CD14-positive monocyte (primary cell): ENCODE measurements at regions not wholly inside any gene's neighbourhood (a gene's known extent, or its start where the extent isn't known, plus 50 kb on each side); places are given as distances from the start of the nearest gene placed in this dataset.

Experiments used
- DNase-seq, 3 donors: peaks; one replicate each; pipeline ENCODE4 v3.0.0-alpha.2; 2011 to 2022
- H2AFZ ChIP-seq: 2 replicates; pipeline ENCODE4 v1.6.0; 2012; ENCODE audit warnings: mild to moderate bottlenecking, low read depth, low read length, inconsistent platforms; ENCODE audit not compliant: insufficient read depth, poor library complexity, severe bottlenecking
- H3K27ac ChIP-seq, 2 donors: 1 replicate in 1 of 2; 2 replicates in 1 of 2; pipeline ENCODE4 v1.5.1; 2012 to 2013; ENCODE audit warnings: low read length in 2 of 2, control low read depth in 1 of 2, inconsistent platforms in 1 of 2, low read depth in 1 of 2, mild to moderate bottlenecking in 1 of 2
- H3K27me3 ChIP-seq, 2 donors: one replicate each; pipeline versions ENCODE4 v1.6.0 to v1.6.1; 2011 to 2013; ENCODE audit warnings: low read length in 2 of 2; ENCODE audit not compliant: control insufficient read depth in 2 of 2, insufficient read depth in 2 of 2
- H3K36me3 ChIP-seq, 2 donors: replicated peaks in 1 of 2; 1 replicate in 1 of 2; 2 replicates in 1 of 2; pipeline versions ENCODE4 v1.5.1 to v1.6.1; 2012 to 2013; ENCODE audit warnings: low read length in 2 of 2, control low read depth in 1 of 2, inconsistent platforms in 1 of 2, mild to moderate bottlenecking in 1 of 2; ENCODE audit not compliant: insufficient read depth in 2 of 2, control insufficient read depth in 1 of 2
- H3K4me1 ChIP-seq, 2 donors: 1 replicate in 1 of 2; 2 replicates in 1 of 2; pipeline versions ENCODE4 v1.5.1 to v1.6.1; 2012 to 2013; ENCODE audit warnings: low read length in 2 of 2, control low read depth in 1 of 2, inconsistent platforms in 1 of 2, mild to moderate bottlenecking in 1 of 2, moderate library complexity in 1 of 2; ENCODE audit not compliant: insufficient read depth in 2 of 2, control insufficient read depth in 1 of 2
- H3K4me2 ChIP-seq: replicated peaks from 2 replicates; pipeline ENCODE3; 2012; ENCODE audit warnings: low read length, moderate library complexity, mild to moderate bottlenecking; ENCODE audit not compliant: poor library complexity, severe bottlenecking; ENCODE audit errors: extremely low read depth
- H3K4me3 ChIP-seq, 3 experiments: fragments of 200-600 bp in 1 of 3; sonication (generic) in 1 of 3; replicated peaks in 1 of 3; 1 replicate in 2 of 3; 2 replicates in 1 of 3; pipeline ENCODE4 v1.5.1; 2011 to 2013; ENCODE audit warnings: low read length in 3 of 3, mild to moderate bottlenecking in 3 of 3, control low read depth in 2 of 3, low read depth in 2 of 3, inconsistent platforms in 1 of 3, moderate library complexity in 1 of 3
- H3K79me2 ChIP-seq: 2 replicates; pipeline ENCODE4 v1.6.0; 2012; ENCODE audit warnings: mild to moderate bottlenecking, control low read depth, inconsistent platforms, low read length, moderate library complexity; ENCODE audit not compliant: insufficient read depth
- H3K9ac ChIP-seq: 2 replicates; pipeline ENCODE4 v1.6.0; 2017; ENCODE audit warnings: low read length, mild to moderate bottlenecking; ENCODE audit not compliant: insufficient read depth, poor library complexity, severe bottlenecking
- H3K9me3 ChIP-seq, 2 donors: replicated peaks in 1 of 2; 1 replicate in 1 of 2; 2 replicates in 1 of 2; pipeline versions ENCODE4 v1.5.1 to v1.6.1; 2012 to 2013; ENCODE audit warnings: low read length in 2 of 2, control low read depth in 1 of 2; ENCODE audit not compliant: control insufficient read depth in 1 of 2, insufficient read depth in 1 of 2
- H4K20me1 ChIP-seq: 2 replicates; pipeline ENCODE4 v1.6.0; 2012; ENCODE audit warnings: mild to moderate bottlenecking, low read length, control low read depth, moderate library complexity; ENCODE audit not compliant: insufficient read depth
- H3K27ac Mint-ChIP-seq, 7 donors: one replicate each; pipeline ENCODE4 v1.8.0; 2020; ENCODE audit warnings: mild to moderate bottlenecking in 7 of 7, mixed read lengths in 7 of 7, moderate library complexity in 6 of 7, inconsistent platforms in 2 of 7
- H3K27me3 Mint-ChIP-seq, 3 donors: one replicate each; pipeline ENCODE4 v1.8.0; 2021 to 2022; ENCODE audit warnings: low read depth in 3 of 3, mild to moderate bottlenecking in 3 of 3, mixed read lengths in 3 of 3, moderate library complexity in 3 of 3, inconsistent platforms in 1 of 3
- H3K36me3 Mint-ChIP-seq, 2 donors: one replicate each; pipeline ENCODE4 v1.8.0; 2020; ENCODE audit warnings: mixed read lengths in 2 of 2, inconsistent platforms in 1 of 2, mild to moderate bottlenecking in 1 of 2
- H3K4me1 Mint-ChIP-seq: one replicate; pipeline ENCODE4 v1.8.0; 2020; ENCODE audit warnings: mild to moderate bottlenecking, mixed read lengths
- H3K4me3 Mint-ChIP-seq, 2 donors: one replicate each; pipeline ENCODE4 v1.8.0; 2020; ENCODE audit warnings: mild to moderate bottlenecking in 2 of 2, mixed read lengths in 2 of 2, moderate library complexity in 1 of 2
- H3K9me3 Mint-ChIP-seq, 7 donors: one replicate each; pipeline ENCODE4 v1.8.0; 2020 to 2022; ENCODE audit warnings: mixed read lengths in 7 of 7, mild to moderate bottlenecking in 6 of 7, moderate library complexity in 6 of 7, inconsistent platforms in 2 of 7
- WGBS: methylation state at CpG from one replicate; pipeline ENCODE4 v1.1.5; 2013; ENCODE audit warnings: missing lambda C conversion rate; ENCODE audit not compliant: insufficient coverage; 5-methylcytosine and 5-hydroxymethylcytosine counted together
- intact Hi-C, 2 donors: fragments of 100-400 bp; cut with micrococcal nuclease; formaldehyde crosslinking; loops; one replicate each; pipeline versions ENCODE4 v1.15.0 to v1.15.1; 2023
- TF ChIP-seq, protein P1 (sequence below): fragments of 200-600 bp; IDR thresholded peaks from one replicate; pipeline ENCODE4 v1.8.0; 2022; ENCODE audit warnings: antibody characterized with exemption, mild to moderate bottlenecking

- Mint-ChIP-seq H3K27ac (no peak overlapping the region), H3K9me3 (peaks cover 0 to 5% (median 3%) of the 10 kb centered on the region in 7 donors), H3K4me1 (peaks cover 5% of the 10 kb centered on the region), H3K4me3 (no peak overlapping the region), H3K36me3 (no peaks in the 10 kb centered on the region), H3K27me3 (peaks cover 0 to 2% (median 0%) of the 10 kb centered on the region in 3 donors)
- DNase-seq = no peak
- Histone ChIP-seq H3K9me3 (peaks cover 0 to 3% of the 10 kb centered on the region in 2 donors), H3K4me1 (no peaks in the 10 kb centered on the region), H2AFZ (no peak overlapping the region), H4K20me1 (no peaks in the 10 kb centered on the region), H3K4me2 (no peak overlapping the region), H3K27me3 (no peaks in the 10 kb centered on the region), H3K36me3 (no peaks in the 10 kb centered on the region), H3K27ac (no peak overlapping the region), H3K79me2 (no peaks in the 10 kb centered on the region), H3K4me3 (no peak overlapping the region), H3K9ac (no peak overlapping the region)
- intact Hi-C loops = no loop called here
- TF ChIP-seq, protein P1, sequence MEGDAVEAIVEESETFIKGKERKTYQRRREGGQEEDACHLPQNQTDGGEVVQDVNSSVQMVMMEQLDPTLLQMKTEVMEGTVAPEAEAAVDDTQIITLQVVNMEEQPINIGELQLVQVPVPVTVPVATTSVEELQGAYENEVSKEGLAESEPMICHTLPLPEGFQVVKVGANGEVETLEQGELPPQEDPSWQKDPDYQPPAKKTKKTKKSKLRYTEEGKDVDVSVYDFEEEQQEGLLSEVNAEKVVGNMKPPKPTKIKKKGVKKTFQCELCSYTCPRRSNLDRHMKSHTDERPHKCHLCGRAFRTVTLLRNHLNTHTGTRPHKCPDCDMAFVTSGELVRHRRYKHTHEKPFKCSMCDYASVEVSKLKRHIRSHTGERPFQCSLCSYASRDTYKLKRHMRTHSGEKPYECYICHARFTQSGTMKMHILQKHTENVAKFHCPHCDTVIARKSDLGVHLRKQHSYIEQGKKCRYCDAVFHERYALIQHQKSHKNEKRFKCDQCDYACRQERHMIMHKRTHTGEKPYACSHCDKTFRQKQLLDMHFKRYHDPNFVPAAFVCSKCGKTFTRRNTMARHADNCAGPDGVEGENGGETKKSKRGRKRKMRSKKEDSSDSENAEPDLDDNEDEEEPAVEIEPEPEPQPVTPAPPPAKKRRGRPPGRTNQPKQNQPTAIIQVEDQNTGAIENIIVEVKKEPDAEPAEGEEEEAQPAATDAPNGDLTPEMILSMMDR = no peak
- WGBS = no CpG with 5 or more reads among the region's 1 CpG
Measured at GRCh38 chr11:95717314-95717713, 72.3 kb downstream of the FAM76B start.

GRCh38 chr11:95716266-95716665, 73.3 kb downstream of the FAM76B start:
- DNase-seq = no peak
- intact Hi-C loops = no loop called here
- Histone ChIP-seq H3K4me1 (no peaks in the 10 kb centered on the region), H3K4me2 (no peak overlapping the region), H3K79me2 (no peaks in the 10 kb centered on the region), H3K27me3 (no peaks in the 10 kb centered on the region), H3K4me3 (no peak overlapping the region), H3K9ac (no peak overlapping the region), H3K9me3 (peaks cover 0 to 3% of the 10 kb centered on the region in 2 donors), H4K20me1 (no peaks in the 10 kb centered on the region), H3K36me3 (no peaks in the 10 kb centered on the region), H2AFZ (no peak overlapping the region), H3K27ac (no peak overlapping the region)
- 50% methylated on average over 1 of the region's 3 CpGs for WGBS
- Mint-ChIP-seq H3K9me3 (peaks cover 0 to 5% (median 3%) of the 10 kb centered on the region in 7 donors), H3K4me1 (peaks cover 5% of the 10 kb centered on the region), H3K4me3 (no peak overlapping the region), H3K27ac (peak overlapping the region in 1 of 7 donors; percentile 6), H3K36me3 (no peaks in the 10 kb centered on the region), H3K27me3 (peaks cover 0 to 2% (median 0%) of the 10 kb centered on the region in 3 donors)
- TF ChIP-seq, protein P1 = no peak
